ENCODE measurements at regions not wholly inside any gene's neighbourhood (a gene's known extent, or its start where the extent isn't known, plus 50 kb on each side); places are given as distances from the start of the nearest gene placed in this dataset.

GRCh38 chr22:49031746-49032330 is 795.8 kb downstream of the BRD1 start:
- DNase-seq (ENCODE audit: low read depth): no peak

DNA sequence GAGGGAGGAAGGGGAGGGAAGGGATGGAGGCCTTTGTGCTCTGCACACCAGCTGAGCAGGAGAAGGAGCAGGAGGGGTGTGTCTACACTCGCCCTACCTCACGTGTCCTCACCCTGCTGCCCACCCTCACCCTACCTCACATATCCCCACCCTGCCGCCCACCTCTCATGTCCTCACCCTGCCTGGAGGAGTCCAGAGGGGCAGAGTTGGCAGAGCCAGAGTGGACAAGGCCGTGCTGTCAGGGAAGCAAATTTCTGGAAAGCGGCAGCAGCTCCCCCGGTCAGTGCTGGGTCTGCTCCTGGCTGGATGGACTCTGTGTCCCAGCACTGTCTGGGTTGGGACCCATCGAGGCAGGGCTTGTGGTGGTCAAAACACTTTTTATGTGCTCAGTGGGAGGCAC is 799.6 kb downstream of the BRD1 start:
- no peak for DNase-seq (ENCODE audit: low read depth)

DNA sequence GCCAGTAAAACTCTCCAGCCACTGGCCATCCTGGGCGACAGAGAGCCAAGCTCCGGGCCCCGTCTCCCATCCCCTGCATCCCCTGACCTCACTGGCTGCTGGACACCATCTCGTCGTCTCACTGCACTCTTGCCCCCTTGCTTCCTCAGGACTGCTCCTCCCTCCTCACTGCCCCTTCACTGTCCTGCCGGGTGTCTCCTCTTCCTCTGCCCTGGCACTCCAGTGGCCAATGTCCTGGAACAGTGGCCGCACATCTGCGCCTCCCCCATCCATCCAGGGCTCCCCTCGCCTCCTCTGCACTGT is 800.4 kb downstream of the BRD1 start:
- DNase-seq (ENCODE audit: low read depth): no peak

GRCh38 chr22:49026494-49027367 is 800.9 kb downstream of the BRD1 start:
- DNase-seq (ENCODE audit: low read depth): no peak

DNA sequence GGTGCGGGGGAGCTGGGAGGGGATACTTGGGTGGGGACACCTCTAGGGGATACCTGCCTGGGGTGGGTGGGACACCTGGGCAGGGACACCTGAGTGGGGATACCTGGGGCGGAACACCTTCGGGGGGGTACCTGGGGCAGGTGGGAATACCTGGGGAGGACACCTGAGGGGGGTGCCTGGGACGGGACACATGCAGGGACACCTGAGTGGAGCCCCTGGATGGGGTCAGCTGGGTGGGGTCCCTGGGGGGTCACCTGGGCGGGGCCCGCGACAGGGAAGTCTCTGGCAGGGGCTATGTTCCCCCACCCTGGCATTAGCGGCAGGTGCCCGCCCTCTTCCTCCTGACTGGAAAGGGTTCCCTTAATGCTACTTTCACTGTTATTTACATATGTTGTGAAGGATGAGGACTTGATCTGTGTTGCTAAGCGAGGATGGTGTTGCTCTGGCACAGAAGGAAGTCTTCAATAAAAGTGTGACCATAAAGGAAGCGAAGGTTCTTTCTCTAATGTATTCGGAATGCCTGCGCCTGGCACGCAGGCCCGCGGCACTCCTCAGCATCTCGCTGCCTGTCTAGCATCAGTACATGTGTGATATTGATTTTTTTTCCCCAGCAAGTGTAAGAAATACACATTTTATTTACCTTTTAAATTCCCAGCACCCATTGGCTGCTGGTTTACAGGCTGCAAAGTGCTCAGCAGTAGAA is 801.7 kb downstream of the BRD1 start:
- DNase-seq (ENCODE audit: low read depth): no peak

DNA sequence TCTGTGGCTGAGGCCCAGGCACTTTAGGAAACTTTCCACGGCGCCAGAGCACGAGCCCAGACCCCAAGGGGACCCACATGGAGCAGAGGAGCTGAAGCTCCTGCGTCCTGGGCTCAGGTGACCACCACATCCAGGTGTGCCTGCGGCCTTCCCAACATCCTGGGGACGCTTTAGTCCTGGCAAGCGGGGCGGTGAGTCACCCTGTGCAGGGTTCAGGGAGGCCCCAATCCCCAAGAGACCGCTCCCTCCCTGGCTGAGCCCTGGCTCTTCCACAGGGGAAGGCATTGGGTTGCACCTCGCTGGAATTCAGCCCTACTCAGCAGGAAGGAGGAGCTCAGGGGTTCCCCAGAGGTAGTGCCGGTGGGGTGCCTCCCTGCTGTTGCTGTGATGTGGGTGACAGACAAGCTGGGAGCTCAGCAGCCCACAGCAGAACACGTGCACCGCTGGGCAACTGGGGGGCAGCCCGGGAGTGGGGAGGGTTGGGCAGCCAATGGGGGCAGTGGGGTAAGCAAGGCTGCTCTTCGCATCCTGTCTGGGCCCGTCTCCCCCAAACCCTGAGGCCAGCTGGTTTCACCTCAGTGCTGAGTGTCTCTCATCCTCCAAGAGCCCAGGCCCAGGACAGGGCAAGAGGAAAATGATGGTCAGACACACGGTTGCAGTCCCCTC is 802.8 kb downstream of the BRD1 start:
- no peak for DNase-seq (ENCODE audit: low read depth)

DNA sequence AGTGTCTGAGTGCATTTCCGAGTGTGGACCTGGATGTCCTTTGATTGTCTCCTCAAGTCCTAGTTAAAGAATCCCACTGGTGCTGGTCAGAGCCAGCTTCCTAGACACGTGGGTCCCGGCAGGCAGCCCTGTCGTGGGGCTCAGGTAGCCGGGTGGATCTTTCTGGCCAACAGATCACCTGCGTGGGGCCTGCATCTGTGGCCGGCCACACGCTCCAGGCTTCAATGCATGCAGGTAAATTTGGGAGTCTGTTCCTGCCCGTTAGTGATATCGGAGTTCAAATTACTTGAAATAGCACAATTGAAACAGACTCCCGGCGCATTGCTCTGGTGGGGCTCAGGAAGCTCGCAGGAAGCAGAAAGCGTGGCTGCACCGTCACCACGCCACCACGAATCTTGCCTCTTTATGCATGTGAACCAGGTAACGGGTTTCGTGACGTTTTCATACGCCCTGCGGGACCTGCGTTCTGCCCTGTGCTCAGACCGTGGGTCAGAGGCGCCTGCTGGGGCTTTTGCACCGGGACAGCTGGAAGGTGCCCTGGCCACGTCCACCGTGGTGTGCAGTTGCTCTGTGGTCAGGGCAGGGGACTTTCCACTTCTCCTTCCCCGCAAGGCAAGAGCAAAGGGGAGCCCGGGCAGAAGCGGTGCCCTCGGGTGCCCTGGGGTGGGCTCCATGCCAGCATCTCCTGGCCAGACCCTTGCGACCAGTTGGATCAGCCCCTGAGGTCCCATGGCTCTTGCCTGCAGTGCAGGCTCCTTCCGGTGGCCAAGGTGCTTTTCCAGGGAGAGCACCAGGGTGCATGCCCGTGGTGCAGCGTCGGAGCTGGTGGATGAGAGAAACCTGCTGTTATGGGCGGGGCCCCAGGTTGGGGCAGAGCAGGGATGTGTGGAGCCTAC is 803.5 kb downstream of the BRD1 start:
- DNase-seq (ENCODE audit: low read depth): no peak

- no peak for DNase-seq (ENCODE audit: low read depth)
Observed at GRCh38 chr22:49023161-49023878, 804.4 kb downstream of the BRD1 start.

GRCh38 chr22:49022816-49023160 is 804.9 kb downstream of the BRD1 start:
- DNase-seq (ENCODE audit: low read depth): no peak

DNA sequence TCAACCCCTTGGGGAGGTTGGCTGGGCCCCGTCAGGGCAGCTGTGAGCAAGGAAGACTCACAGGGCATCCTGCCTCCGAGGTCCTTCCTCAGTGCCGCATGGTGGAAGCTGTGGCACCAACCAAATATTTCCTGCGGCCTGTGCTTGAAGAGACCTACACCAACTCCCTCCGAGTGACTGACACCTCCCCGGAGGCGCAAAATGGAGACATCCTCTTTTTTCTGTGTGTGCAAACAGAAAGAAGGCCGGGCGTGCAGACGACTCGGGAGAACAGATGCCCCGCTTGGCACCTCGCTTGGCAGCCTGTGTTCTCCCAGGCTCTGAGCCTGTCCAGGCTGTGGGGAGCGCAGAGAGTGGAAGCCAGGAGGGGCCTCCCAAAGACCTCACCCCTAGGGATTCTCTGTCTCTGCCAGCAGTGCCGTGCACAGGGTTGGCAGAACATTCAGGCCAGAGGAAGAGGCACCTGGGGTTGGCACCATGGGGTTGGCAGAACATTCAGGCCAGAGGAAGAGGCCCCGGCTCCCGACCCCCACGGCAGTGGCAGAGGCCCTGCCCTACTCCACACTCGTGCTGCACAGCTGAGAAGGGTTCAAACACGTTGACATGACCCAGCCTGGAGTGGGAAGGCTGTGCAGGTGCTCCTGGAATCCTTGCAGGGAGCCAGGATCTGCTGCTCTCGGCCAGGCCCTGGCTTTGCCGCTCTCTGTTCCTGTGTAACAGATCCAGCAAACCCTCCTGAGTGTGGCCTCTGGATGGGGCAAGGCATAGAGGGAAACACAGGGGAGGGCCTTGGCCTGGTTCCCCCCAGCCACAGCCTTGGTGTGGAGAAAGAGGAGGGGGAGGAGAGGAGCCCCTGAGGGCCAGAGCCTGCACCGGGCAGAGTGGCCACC is 805.5 kb downstream of the BRD1 start:
- DNase-seq (ENCODE audit: low read depth): no peak

- DNase-seq (ENCODE audit: low read depth): no peak
Observed at GRCh38 chr22:49021131-49021925, 806.3 kb downstream of the BRD1 start.

DNA sequence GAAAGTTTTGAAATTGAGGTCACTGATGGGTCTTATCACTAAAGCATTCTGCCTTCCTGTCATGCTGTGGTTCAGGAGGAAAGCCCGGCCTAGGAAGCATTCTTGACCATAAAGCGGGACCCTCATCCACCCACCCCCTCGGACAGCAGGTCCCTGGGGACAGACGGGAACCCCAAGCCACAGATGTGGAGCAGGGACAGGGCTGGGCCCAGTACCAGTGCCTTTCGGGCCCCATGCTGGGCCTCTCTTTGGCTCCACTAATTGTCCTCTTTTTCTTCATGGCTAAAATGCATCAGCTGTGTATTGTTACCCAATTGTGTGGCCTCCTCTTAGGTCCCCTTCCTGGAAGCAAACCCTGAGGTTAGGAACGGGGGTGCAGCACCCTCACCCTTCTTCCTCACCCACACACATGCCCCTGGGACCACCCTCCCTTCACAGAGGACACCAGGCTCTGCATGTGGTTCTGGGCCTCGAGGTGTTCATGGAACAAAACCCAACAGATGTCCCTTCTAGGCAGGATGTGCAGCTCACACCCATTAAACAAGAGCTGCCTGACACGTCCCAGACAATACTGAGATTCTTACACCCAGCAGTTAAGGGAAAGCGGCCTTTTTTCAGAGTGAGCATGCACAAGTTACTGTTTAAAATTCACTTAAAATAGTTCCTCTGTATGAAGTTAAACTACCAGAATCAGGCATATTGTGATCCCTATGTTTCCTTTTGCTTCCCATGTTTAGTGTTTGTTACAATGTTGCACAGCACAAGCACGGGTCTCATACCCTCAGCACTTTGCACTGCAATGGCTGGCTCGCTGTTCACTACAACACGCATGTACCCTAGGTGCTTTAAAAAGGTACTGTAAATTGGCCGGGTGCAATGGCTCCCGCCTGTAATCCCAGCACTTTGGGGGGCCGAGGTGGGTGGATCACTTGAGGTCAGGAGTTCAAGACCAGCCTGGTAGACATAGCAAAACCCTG is 807.6 kb downstream of the BRD1 start:
- DNase-seq (ENCODE audit: low read depth): no peak

GRCh38 chr22:49018601-49019000 is 809.1 kb downstream of the BRD1 start:
- no peak for DNase-seq (ENCODE audit: low read depth)

GRCh38 chr22:49017482-49018329 is 810.0 kb downstream of the BRD1 start:
- no peak for DNase-seq (ENCODE audit: low read depth)

- no peak for DNase-seq (ENCODE audit: low read depth)
Observed at GRCh38 chr22:49016909-49017481, 810.7 kb downstream of the BRD1 start.

DNA sequence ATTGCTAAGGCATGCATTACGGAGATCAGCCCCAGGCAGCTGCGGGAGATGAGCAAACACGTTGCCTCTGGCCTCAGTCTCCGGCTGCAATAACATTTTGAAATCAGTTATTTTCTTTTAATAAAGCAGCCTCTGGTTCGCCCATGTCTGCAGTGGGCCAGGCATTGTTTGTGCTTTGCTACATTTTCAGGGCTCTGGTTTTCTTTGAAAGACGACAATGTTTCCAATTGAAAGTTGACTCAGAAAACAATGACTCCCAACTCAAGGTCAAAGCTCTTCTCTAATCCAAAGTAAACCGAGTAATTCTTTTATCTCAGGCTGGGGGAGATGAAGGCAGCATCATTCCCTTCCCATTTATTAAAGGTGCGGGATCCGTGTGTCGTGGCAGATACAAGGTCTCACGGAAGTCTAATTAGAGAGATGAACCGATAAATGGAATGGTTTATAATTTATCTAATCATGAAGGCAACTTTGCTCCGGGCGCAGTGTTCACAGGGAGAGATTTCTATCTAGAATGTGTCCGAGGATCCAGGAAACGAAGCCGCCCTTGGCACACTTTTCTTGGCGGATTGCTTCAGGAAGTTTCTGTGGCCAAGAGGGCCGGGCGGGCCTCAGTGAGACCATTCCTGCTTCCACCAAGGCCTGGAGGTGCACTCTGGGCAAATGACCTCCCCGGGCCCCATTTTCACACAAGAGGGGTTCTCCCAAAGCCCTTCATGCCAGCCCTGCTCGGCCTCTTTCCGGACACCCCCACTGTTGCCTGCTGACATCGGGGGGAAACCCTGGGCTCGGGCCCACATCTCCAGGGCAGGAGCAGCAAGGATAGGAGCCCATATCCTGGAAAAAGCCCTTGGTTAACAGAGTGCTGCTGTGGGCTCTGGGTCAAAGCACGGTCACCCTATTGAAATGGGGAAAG is 811.4 kb downstream of the BRD1 start:
- no peak for DNase-seq (ENCODE audit: low read depth)
